Liver (tissue), 8 donors: ENCODE measurements at regions not wholly inside any gene's neighbourhood (a gene's known extent, or its start where the extent isn't known, plus 50 kb on each side); places are given as distances from the start of the nearest gene placed in this dataset.
A peak's percentile ranks its signal among the peaks of the same experiment; 100 is the strongest.

Experiments
- DNase-seq: peaks from one replicate; pipeline ENCODE4 v3.0.0-alpha.2; 2017; ENCODE audit warnings: low spot score
- H3K27ac ChIP-seq, 2 donors: one replicate each; pipeline ENCODE4 v1.7.0; 2013; ENCODE audit warnings: inconsistent platforms in 2 of 2, low read length in 2 of 2, control low read depth in 1 of 2, low read depth in 1 of 2, mild to moderate bottlenecking in 1 of 2
- H3K27me3 ChIP-seq, 4 donors: one replicate each; pipeline versions ENCODE4 v1.6.1 to v1.7.0; 2013; ENCODE audit warnings: low read length in 3 of 4, inconsistent platforms in 1 of 4, mild to moderate bottlenecking in 1 of 4, moderate library complexity in 1 of 4; ENCODE audit not compliant: control insufficient read depth in 4 of 4, insufficient read depth in 4 of 4
- H3K36me3 ChIP-seq, 4 donors: one replicate each; pipeline versions ENCODE4 v1.6.1 to v1.7.0; 2013; ENCODE audit warnings: low read length in 3 of 4, mild to moderate bottlenecking in 3 of 4, low read depth in 1 of 4, moderate library complexity in 1 of 4; ENCODE audit not compliant: control insufficient read depth in 4 of 4, insufficient read depth in 3 of 4
- H3K4me1 ChIP-seq, 4 donors: one replicate each; pipeline versions ENCODE4 v1.6.1 to v1.7.0; 2013; ENCODE audit warnings: low read length in 3 of 4, mild to moderate bottlenecking in 3 of 4, moderate library complexity in 1 of 4; ENCODE audit not compliant: control insufficient read depth in 4 of 4, insufficient read depth in 4 of 4
- H3K4me3 ChIP-seq, 3 donors: one replicate each; pipeline versions ENCODE4 v1.6.1 to v1.7.0; 2013; ENCODE audit warnings: low read length in 3 of 3, control low read depth in 1 of 3, low read depth in 1 of 3, mild to moderate bottlenecking in 1 of 3
- H3K9ac ChIP-seq, 2 donors: one replicate each; pipeline ENCODE4 v1.7.0; 2013; ENCODE audit warnings: low read length in 2 of 2, mild to moderate bottlenecking in 2 of 2, moderate library complexity in 2 of 2, control low read depth in 1 of 2, low read depth in 1 of 2
- H3K9me3 ChIP-seq, 4 donors: one replicate each; pipeline versions ENCODE4 v1.6.1 to v1.7.0; 2013; ENCODE audit warnings: low read length in 3 of 4; ENCODE audit not compliant: control insufficient read depth in 4 of 4
- ATF3 ChIP-seq: IDR thresholded peaks from 2 replicates; pipeline ENCODE4 v1.6.1; 2016; ENCODE audit warnings: antibody characterized with exemption
- CTCF ChIP-seq: fragments of 150-350 bp; IDR thresholded peaks from 2 replicates; pipeline ENCODE4 v1.5.1; 2017; ENCODE audit warnings: improper control_type of control experiment, low read depth, low read length; ENCODE audit not compliant: missing input control
- FOXA1 ChIP-seq: IDR thresholded peaks from 2 replicates; pipeline ENCODE4 v1.6.1; 2016; ENCODE audit warnings: antibody characterized with exemption
- FOXA2 ChIP-seq: IDR thresholded peaks from 2 replicates; pipeline ENCODE4 v1.6.1; 2016; ENCODE audit warnings: antibody characterized with exemption
- GABPA ChIP-seq, 2 donors: IDR thresholded peaks in 1 of 2; conservative IDR thresholded peaks in 1 of 2; 2 replicates each; pipeline ENCODE4 v1.6.1; 2016; ENCODE audit warnings: antibody characterized with exemption in 2 of 2, mild to moderate bottlenecking in 1 of 2, moderate library complexity in 1 of 2
- HNF4G ChIP-seq: IDR thresholded peaks from 2 replicates; pipeline ENCODE4 v1.6.1; 2016; ENCODE audit warnings: antibody characterized with exemption
- JUND ChIP-seq, 2 donors: IDR thresholded peaks; 2 replicates each; pipeline ENCODE4 v1.6.1; 2016; ENCODE audit warnings: antibody characterized with exemption in 2 of 2
- NR2F2 ChIP-seq: IDR thresholded peaks from 2 replicates; pipeline ENCODE4 v1.6.1; 2016; ENCODE audit warnings: antibody characterized with exemption
- RAD21 ChIP-seq, 2 donors: IDR thresholded peaks; 2 replicates each; pipeline ENCODE4 v1.6.1; 2016; ENCODE audit warnings: antibody characterized with exemption in 2 of 2, mild to moderate bottlenecking in 2 of 2
- REST ChIP-seq: IDR thresholded peaks from 2 replicates; pipeline ENCODE4 v1.6.1; 2016; ENCODE audit warnings: antibody characterized with exemption, mild to moderate bottlenecking
- ZBTB33 ChIP-seq: IDR thresholded peaks from 2 replicates; pipeline ENCODE4 v1.6.1; 2016; ENCODE audit warnings: antibody characterized with exemption
- WGBS: extraction: QIAGEN DNeasy Blood & Tissue Kit; methylation state at CpG from one replicate; pipeline ENCODE4 v1.1.7; 2013; 5-methylcytosine and 5-hydroxymethylcytosine counted together
- donor health status: healthy.
- donor health status: healthy.
- donor health status: healthy.
- donor health status: healthy.
- donor health status: healthy.

GRCh38 chr6:133040094-133040802, 200.9 kb upstream of the EYA4 start:
- TF ChIP-seq CTCF: peak; percentile 34
- peak; percentile 57 to 63 for TF ChIP-seq RAD21 (IDR thresholded peaks at IDR 0.05)
- no peak for TF ChIP-seq GABPA (IDR thresholded peaks at IDR 0.05 in 1 of 2, conservative IDR thresholded peaks at IDR 0.05 in 1 of 2)
- no peaks in the 10 kb centered on the region for H3K36me3 ChIP-seq
- H3K4me1 ChIP-seq: no peaks in the 10 kb centered on the region
- H3K4me3 ChIP-seq: no peak overlapping the region
- 86% methylated on average over 3 of the region's 3 CpGs for WGBS
- H3K27ac ChIP-seq: no peak overlapping the region
- no peaks in the 10 kb centered on the region for H3K27me3 ChIP-seq
- no peak overlapping the region for H3K9ac ChIP-seq
- no peaks in the 10 kb centered on the region for H3K9me3 ChIP-seq
- no peak for DNase-seq

- H3K9ac ChIP-seq: no peak overlapping the region
- no peaks in the 10 kb centered on the region for H3K9me3 ChIP-seq
- no peak overlapping the region for H3K27ac ChIP-seq
- no peak for TF ChIP-seq ZBTB33
- TF ChIP-seq REST: no peak
- no peaks in the 10 kb centered on the region for H3K27me3 ChIP-seq
- no peak overlapping the region for H3K4me3 ChIP-seq
- DNase-seq: no peak
- no peaks in the 10 kb centered on the region for H3K4me1 ChIP-seq
- WGBS: 79% methylated on average over 2 of the region's 2 CpGs
- H3K36me3 ChIP-seq: no peaks in the 10 kb centered on the region
Measured at GRCh38 chr6:133040803-133041419, 200.2 kb upstream of the EYA4 start.

- no peaks in the 10 kb centered on the region for H3K9me3 ChIP-seq
- H3K4me1 ChIP-seq: no peaks in the 10 kb centered on the region
- no peak overlapping the region for H3K9ac ChIP-seq
- H3K36me3 ChIP-seq: no peaks in the 10 kb centered on the region
- H3K27me3 ChIP-seq: no peaks in the 10 kb centered on the region
- 79% methylated on average over 3 of the region's 3 CpGs for WGBS
- DNase-seq: no peak
- H3K4me3 ChIP-seq: no peak overlapping the region
- H3K27ac ChIP-seq: no peak overlapping the region
- no peak for TF ChIP-seq FOXA1
- no peak for TF ChIP-seq JUND (IDR thresholded peaks at IDR 0.05)
- no peak for TF ChIP-seq REST
- no peak for TF ChIP-seq FOXA2
- no peak for TF ChIP-seq ATF3
- TF ChIP-seq NR2F2: no peak
- TF ChIP-seq ZBTB33: no peak
- TF ChIP-seq RAD21 (IDR thresholded peaks at IDR 0.05): no peak
- TF ChIP-seq HNF4G: no peak
Measured at GRCh38 chr6:133042550-133043120, 198.5 kb upstream of the EYA4 start.
